ENCODE measurements at regions not wholly inside any gene's neighbourhood (a gene's known extent, or its start where the extent isn't known, plus 50 kb on each side); places are given as distances from the start of the nearest gene placed in this dataset.
"Not testable (repeated sequence)": the region's sequence is repeated elsewhere in the genome, so short reads cannot be mapped to it uniquely, and the experiment has no call there.

DNA sequence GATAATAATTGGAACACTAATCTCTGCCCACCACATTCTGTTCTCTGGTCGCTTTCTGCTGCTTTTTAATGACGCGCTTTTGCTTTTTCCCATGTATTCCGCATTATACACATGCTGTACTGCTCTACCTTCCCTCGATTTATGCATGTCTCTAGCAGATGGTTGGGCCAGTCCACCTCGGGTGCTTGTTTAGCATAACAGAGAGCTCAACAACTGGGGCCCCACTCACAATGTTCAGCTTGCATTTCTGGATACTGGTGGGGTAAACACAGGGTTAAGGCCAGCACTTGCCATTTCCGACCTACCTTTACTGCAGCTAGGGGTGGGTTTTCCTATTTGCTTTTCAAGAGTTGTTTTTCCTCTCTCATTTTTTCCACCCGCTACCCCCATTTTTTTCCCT is 255.8 kb downstream of the SOX3 start:
- Mint-ChIP-seq H3K4me3 (no peak overlapping the region), H3K36me3 (no peaks in the 10 kb centered on the region)
- 90% methylated on average over 3 of the region's 8 CpGs for WGBS (ENCODE audit: insufficient coverage)

GRCh38 chrX:140229191-140229590 is 263.9 kb upstream of the CXorf66 start:
- Histone ChIP-seq H3K9ac (ENCODE audit: insufficient read depth, low read length, poor library complexity, severe bottlenecking) (no peak overlapping the region), H3K4me3 (replicated peaks in 1 of 3; ENCODE audit: low read depth in 2 of 3, low read length in 3 of 3) (no peak overlapping the region), H3K27ac (ENCODE audit: low read depth in 1 of 2, low read length in 2 of 2) (no peak overlapping the region), H4K20me1 (ENCODE audit: insufficient read depth, low read length) (no peaks in the 10 kb centered on the region), H3K4me1 (ENCODE audit: control insufficient read depth in 1 of 2, insufficient read depth in 2 of 2, low read length in 2 of 2) (no peaks in the 10 kb centered on the region), H3K79me2 (ENCODE audit: insufficient read depth, low read length) (no peaks in the 10 kb centered on the region), H3K27me3 (ENCODE audit: control insufficient read depth in 2 of 2, insufficient read depth in 2 of 2, low read length in 2 of 2) (no peaks in the 10 kb centered on the region), H3K4me2 (replicated peaks; ENCODE audit: extremely low read depth, low read length, poor library complexity, severe bottlenecking) (no peak overlapping the region), H2AFZ (ENCODE audit: insufficient read depth, low read depth, low read length, poor library complexity, severe bottlenecking) (no peak overlapping the region), H3K36me3 (replicated peaks in 1 of 2; ENCODE audit: control insufficient read depth in 1 of 2, insufficient read depth in 2 of 2, low read length in 2 of 2) (no peaks in the 10 kb centered on the region), H3K9me3 (replicated peaks in 1 of 2; ENCODE audit: control insufficient read depth in 1 of 2, insufficient read depth in 1 of 2, low read length in 2 of 2) (no peaks in the 10 kb centered on the region)
- H3K36me3 Mint-ChIP-seq = no peaks in the 10 kb centered on the region
- peaks cover 0 to 12% (median 3%) of the 10 kb centered on the region in 7 donors for H3K9me3 Mint-ChIP-seq
- no peak overlapping the region for H3K27ac Mint-ChIP-seq
- H3K27me3 Mint-ChIP-seq (ENCODE audit: low read depth in 3 of 3) = peaks cover 0 to 1% (median 1%) of the 10 kb centered on the region in 3 donors
- H3K4me3 Mint-ChIP-seq = no peak overlapping the region
- WGBS (ENCODE audit: insufficient coverage) = 29% methylated on average over 1 of the region's 1 CpG
- no peak for TF ChIP-seq CTCF (IDR thresholded peaks at IDR 0.05)
- H3K4me1 Mint-ChIP-seq = no peaks in the 10 kb centered on the region
- intact Hi-C loops (cut with micrococcal nuclease) = no loop called here
- no peak for DNase-seq

More for the DNA sequence above, 255.8 kb downstream of the SOX3 start:
- H3K9ac ChIP-seq (ENCODE audit: insufficient read depth, low read length, poor library complexity, severe bottlenecking) = no peak overlapping the region
- peaks cover 0 to 6% (median 0%) of the 10 kb centered on the region in 7 donors for H3K9me3 Mint-ChIP-seq
- DNase-seq = no peak
- no peak overlapping the region for H3K4me2 ChIP-seq (replicated peaks; ENCODE audit: extremely low read depth, low read length, poor library complexity, severe bottlenecking)
- H3K27ac ChIP-seq (ENCODE audit: low read depth in 1 of 2, low read length in 2 of 2) = no peak overlapping the region
- H3K79me2 ChIP-seq (ENCODE audit: insufficient read depth, low read length) = no peaks in the 10 kb centered on the region
- H3K27me3 Mint-ChIP-seq (ENCODE audit: low read depth in 3 of 3) = peaks cover 0 to 3% (median 0%) of the 10 kb centered on the region in 3 donors
- intact Hi-C loops (cut with micrococcal nuclease) = no loop called here
- H2AFZ ChIP-seq (ENCODE audit: insufficient read depth, low read depth, low read length, poor library complexity, severe bottlenecking) = no peak overlapping the region
- H4K20me1 ChIP-seq (ENCODE audit: insufficient read depth, low read length) = no peaks in the 10 kb centered on the region
- no peaks in the 10 kb centered on the region for H3K4me1 Mint-ChIP-seq
- no peaks in the 10 kb centered on the region for H3K36me3 ChIP-seq (replicated peaks in 1 of 2; ENCODE audit: control insufficient read depth in 1 of 2, insufficient read depth in 2 of 2, low read length in 2 of 2)
- no peaks in the 10 kb centered on the region for H3K27me3 ChIP-seq (ENCODE audit: control insufficient read depth in 2 of 2, insufficient read depth in 2 of 2, low read length in 2 of 2)
- no peaks in the 10 kb centered on the region for H3K9me3 ChIP-seq (replicated peaks in 1 of 2; ENCODE audit: control insufficient read depth in 1 of 2, insufficient read depth in 1 of 2, low read length in 2 of 2)
- H3K4me3 ChIP-seq (replicated peaks in 1 of 3; ENCODE audit: low read depth in 2 of 3, low read length in 3 of 3) = no peak overlapping the region
- no peak overlapping the region for H3K27ac Mint-ChIP-seq
- no peaks in the 10 kb centered on the region for H3K4me1 ChIP-seq (ENCODE audit: control insufficient read depth in 1 of 2, insufficient read depth in 2 of 2, low read length in 2 of 2)
- TF ChIP-seq CTCF (IDR thresholded peaks at IDR 0.05) = no peak

DNA sequence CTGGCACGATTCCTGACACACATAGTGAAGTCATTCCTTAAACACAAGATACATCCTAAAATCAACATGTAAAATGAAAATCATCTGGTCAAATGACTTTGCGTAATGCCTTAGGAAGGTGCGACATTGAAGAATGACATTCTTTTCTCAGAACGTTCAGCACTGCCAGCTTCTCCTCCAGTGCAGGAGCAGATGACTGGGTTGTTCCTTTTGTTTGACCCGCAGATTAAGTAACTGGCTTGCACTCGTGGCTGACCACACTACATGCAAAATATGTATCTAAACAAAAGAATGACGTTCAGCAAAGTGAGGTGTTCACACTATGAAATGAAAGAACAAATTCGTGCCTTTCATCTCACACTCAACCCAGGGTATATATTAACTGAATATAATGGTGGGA is 260.7 kb upstream of the CXorf66 start:
- H3K4me3 ChIP-seq (replicated peaks in 1 of 3; ENCODE audit: low read depth in 2 of 3, low read length in 3 of 3); H2AFZ ChIP-seq (ENCODE audit: insufficient read depth, low read depth, low read length, poor library complexity, severe bottlenecking); H3K27ac ChIP-seq (ENCODE audit: low read depth in 1 of 2, low read length in 2 of 2); H3K27me3 ChIP-seq (ENCODE audit: control insufficient read depth in 2 of 2, insufficient read depth in 2 of 2, low read length in 2 of 2); H3K36me3 ChIP-seq (replicated peaks in 1 of 2; ENCODE audit: control insufficient read depth in 1 of 2, insufficient read depth in 2 of 2, low read length in 2 of 2); H3K4me1 Mint-ChIP-seq; H3K27ac Mint-ChIP-seq; DNase-seq; H3K9me3 ChIP-seq (replicated peaks in 1 of 2; ENCODE audit: control insufficient read depth in 1 of 2, insufficient read depth in 1 of 2, low read length in 2 of 2); H3K4me2 ChIP-seq (replicated peaks; ENCODE audit: extremely low read depth, low read length, poor library complexity, severe bottlenecking); H3K4me1 ChIP-seq (ENCODE audit: control insufficient read depth in 1 of 2, insufficient read depth in 2 of 2, low read length in 2 of 2); H4K20me1 ChIP-seq (ENCODE audit: insufficient read depth, low read length); H3K36me3 Mint-ChIP-seq; H3K27me3 Mint-ChIP-seq (ENCODE audit: low read depth in 3 of 3); H3K4me3 Mint-ChIP-seq; intact Hi-C loops (cut with micrococcal nuclease); H3K79me2 ChIP-seq (ENCODE audit: insufficient read depth, low read length); H3K9ac ChIP-seq (ENCODE audit: insufficient read depth, low read length, poor library complexity, severe bottlenecking): not testable (repeated sequence)
- no CpG with 5 or more reads among the region's 8 CpGs for WGBS (ENCODE audit: insufficient coverage)
- peaks cover 0 to 11% (median 2%) of the 10 kb centered on the region in 7 donors for H3K9me3 Mint-ChIP-seq

Data from CD14-positive monocyte (primary cell).